ENCODE measurements at regions not wholly inside any gene's neighbourhood (a gene's known extent, or its start where the extent isn't known, plus 50 kb on each side); places are given as distances from the start of the nearest gene placed in this dataset.

DNA sequence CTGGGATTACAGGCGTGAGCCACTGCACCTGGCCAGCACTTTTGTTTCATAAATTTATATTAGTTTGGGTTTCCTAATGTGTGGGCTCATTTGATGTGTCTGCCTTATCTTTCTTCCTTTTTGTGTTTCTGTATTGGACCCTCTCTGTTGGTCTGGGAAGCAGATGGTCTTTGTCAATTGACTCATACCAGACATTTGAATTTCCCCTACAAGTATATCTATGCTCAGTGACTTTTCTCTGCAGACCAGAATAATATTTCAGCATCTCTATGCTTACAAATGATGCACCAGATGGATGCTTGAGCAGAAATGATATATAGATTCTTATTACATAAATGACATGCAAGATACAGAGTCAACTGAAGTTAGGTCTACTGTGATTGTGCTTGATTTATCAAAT, 329.9 kb upstream of the SLCO3A1 start:
- no peak for DNase-seq

DNA sequence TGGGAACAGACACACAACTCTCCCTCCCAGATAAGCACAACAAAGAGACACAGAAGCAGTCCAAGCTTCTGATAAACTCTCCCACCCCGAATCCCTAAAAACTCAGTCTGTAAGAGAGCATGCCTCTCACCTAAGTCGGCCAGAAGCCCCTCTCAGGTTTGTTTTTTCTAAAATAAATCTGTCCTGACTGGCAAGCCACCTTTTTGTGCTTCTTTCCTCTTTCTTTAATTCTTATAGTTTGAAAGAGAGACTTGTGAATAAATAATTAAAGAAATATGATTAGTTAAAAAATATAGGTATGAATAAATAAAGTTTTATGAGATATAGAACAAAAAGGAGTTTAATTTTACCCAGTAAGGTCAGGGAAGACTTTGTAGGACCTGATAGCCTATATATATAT, 329.0 kb upstream of the SLCO3A1 start:
- no peak for DNase-seq

DNA sequence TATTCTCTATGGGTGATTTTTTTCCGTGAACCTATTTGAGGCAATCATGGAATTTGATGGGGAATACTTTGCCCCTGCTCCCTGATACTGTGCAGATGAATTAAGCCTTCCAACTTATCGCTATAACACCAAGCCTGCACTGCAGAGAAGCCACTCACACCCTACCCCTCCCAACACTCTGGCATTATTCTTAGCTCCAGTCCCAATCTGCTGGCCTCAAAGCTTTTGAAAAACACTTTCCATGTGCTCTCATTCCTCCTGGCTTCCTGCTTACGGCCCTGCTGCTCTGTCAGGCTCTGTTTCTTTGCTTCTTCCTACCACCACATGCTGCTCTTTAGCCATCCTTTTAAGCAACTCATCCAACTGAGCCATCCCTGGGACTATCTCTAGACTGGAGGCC, 327.8 kb upstream of the SLCO3A1 start:
- DNase-seq: no peak

DNA sequence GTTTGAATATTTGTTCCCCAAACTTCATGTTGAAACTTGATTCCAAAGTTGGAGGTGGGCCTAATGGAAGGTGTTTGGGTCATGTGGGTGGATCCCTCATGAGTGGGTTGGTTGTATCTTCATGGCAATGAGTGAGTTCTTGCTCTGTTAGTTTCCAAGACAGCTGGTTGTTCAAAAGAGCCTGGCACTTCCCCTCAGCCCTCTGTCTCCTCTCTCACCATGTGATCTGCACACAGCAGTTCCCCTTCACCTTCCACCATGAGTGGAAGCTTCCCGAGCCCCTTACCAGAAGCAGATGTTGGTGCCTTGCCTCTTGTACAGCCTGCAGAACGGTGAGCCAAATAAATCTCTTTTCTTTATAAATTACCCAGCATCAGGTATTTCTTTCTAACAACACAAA, 327.1 kb upstream of the SLCO3A1 start:
- no peak for DNase-seq

DNA sequence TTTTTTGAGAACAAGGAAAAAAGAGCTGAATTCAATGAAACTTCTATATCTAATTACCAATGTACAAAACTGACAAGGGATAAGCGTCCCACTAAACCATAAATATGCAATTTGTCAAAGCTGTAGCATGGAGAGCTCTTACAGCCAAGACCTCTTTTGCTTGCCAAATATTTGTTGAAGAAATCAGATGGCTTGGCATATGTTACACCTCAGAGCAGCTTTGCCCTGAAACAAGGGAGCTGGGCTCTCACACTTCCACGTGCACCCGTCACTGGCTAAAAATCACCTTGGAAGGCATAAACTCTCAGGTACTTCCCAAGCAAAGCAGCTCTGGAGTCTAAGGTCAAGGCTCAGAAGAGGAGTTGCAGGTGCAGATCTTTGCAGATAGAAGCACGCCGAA, 324.7 kb upstream of the SLCO3A1 start:
- no peak for DNase-seq

DNA sequence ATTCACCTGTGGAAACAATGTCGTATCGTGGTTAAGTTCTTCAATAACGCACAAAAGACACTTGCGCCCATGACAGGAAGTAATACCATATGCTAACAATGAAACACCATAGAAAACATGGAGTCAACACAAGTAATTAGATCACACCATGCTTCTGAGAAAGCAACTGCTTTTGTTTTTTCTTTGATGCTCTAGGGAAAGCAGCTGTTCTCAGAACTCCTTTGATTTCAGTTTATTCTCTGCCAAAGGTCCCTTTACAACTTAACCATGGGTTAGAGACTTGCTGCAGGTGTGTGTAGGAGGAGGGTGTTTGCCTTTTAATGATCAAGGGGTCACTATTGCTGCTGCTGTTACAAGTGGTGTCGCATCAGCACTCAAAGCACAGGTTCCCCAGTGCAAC, 324.0 kb upstream of the SLCO3A1 start:
- no peak for DNase-seq

DNA sequence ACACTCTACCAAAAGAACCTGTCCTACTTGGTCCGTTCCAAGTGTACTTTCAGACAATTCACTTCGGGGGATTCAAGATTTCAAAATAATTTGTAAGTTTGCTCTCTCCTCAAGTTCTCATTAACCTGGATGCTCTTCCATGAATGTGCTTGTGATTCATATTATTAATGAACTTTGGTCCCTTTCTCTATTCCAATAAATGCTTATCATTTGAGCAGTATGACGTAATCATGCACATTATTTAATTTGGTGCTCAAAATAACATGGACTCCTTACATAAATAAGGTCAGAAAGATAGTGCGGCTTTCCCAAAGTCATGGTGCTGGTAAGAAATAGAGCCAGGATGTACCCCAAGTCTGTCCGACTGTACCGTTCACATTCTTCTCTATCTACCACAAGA, 323.2 kb upstream of the SLCO3A1 start:
- DNase-seq: no peak

DNA sequence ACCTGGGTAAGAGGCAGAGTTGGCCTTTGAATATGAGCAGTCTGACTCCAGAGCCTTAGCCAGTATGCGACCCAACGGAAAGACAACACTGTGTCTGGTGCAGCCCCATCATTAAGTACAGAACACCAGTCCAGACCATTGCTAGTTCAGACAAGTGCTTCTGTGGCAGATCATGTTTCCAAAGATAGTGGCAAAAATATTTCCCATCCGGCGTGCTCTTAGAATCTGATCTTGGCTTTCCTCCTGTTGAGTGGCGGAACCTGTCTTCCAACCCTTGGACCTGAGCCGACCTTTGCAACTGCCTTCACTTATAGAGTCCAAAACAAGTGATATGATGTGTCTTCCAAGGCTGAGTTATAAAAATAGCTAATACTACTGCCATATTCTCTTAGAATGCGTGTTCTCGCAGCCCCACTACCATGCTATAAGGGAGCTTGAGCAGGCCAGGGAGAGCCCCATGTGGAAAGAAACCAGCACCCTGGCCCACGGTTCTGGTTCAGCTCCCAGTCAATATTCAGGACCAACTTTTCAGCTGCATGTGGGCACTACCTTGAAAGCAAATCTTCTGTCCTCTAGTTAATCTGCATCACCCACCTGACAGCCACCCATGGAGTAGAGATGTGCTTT, 322.4 kb upstream of the SLCO3A1 start:
- no peak for DNase-seq

DNA sequence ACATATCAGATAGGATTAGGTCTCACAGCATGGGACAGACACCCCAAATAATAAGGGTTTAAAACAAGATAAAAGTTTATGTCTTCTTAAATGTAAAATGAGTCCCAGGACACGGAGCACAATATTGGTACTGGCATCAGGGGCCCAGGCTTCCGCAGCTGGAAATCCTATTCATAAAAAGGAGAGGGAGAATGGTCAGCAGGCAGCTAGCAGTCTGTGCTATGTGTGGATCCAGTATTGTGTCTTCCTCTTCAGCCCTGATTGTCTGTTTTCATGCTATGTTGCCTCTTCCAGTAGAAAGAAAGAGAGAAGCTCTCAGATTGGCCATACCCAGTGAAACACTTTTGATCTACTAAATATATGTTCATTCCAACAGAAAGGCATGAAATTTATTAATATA, 319.3 kb upstream of the SLCO3A1 start:
- no peak for DNase-seq

DNA sequence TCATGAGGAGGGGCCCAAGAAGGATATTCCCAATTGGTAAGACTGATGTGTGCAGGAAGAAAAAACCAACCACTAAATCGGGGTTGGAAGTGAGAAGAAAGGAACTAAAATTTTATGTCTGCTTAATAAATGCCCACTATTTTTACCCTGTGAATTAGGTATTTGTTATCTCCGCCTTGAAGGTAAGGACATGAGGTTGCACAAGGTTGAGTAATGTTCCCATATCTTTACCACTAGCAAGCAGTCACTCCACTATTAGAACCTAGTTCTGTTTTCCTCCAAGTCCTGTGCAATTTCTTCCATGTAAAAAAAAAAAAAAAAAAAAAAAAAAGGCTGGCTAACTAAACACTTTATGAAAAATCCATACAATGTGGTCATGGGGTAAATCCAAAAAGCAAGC, 318.5 kb upstream of the SLCO3A1 start:
- no peak for DNase-seq

DNA sequence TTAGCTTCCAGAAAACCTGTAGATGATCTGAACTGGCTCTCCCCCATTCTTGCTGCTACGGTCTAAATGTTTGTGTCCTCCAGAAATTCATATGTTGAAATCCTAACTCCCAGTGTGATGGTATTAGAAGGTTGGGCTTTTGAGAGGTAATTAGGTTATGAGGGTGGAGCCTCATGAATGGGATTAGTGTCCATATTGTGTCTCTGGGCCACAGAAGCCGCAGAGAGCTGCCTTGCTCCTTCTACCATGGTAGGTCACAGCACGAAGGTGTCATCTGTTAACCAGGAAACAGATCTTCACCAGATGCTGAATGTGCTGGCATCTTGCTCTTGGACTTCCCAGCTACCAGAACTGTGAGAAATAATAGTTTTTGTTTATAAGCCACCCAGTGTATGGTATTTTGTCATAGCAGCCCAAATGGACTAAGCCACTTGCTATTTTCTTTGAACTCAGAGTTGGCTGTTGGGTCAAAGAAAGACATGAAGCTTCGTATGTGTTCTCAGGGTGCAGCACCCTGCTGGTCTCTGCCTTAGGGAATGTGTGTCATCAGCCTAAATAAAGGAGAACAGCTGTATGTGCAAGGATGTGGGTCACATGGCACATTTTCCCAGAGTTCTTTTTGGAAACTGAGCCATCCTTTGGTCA, 317.5 kb upstream of the SLCO3A1 start:
- DNase-seq: no peak

DNA sequence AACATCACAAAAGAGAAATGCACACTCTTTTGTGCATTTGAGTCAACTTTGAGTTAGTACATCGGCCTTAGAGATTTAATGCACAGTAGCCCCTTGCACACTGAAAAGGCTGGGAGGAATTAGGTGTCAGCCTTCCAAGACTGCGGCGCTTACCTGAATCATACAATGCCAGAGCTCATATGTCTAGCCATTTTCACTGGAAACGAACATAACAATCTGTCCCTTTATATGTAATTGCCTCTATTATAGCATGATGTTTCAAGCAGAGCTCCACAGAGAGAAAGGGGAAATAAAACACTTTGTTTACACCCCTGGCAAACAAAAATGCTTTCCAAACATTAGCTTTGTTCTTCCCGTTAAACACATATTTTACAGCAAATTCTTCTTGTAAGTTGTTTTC, 315.7 kb upstream of the SLCO3A1 start:
- no peak for DNase-seq

DNA sequence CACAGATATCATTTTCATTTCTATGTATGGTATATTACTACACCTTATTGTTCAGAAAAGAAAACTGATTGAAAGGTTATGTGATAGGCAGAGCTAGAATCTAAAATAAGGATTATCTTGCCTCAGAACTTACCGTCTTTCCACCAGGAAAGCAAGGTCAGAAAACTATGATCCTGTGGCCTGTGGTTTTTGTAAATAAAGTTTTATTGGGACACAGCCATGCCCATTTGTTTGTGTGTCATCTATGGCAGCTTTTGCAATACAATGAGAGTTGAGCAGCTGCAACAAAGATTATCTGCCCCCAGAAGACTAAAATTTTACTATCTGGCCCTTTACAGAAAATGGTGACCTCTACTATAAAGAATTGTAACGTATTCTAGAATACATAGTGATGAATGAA, 314.7 kb upstream of the SLCO3A1 start:
- no peak for DNase-seq

DNA sequence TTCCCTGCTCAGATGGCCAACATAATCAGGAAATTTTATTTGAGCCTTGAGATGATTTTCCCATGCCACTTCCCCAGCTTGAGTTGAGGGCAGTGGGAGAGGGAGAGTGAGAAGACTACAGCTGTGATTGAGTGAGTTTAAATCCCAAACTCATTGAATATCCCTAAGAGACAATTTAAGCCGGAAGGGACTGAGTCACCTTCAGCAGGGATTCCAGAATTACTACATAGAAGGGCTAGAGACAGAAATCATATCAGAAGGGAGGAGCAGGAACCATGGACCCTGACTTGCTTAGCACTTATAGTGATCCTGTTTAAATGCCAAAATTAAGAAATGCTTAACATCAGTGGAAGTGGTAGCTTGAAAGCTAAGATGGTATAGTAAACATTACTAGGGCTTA, 312.2 kb upstream of the SLCO3A1 start:
- DNase-seq: no peak

DNA sequence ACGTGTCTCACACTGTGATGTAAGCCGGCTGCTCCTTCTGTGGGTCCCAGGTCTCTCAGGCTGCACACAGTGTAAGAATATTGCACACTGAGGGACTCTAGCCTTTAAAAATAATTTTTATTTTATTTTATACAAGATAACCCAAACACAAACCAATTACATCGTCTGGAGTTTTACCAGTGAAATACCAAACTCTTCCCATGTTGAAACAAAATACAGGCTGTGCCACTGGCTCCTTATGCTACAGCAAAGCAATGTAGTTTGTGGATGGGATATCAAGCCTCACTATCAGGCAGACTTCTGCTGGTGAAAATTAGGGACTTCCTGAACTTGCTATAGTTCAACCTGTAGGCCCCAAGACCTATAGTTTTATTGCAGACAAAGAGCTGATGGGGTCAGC, 311.3 kb upstream of the SLCO3A1 start:
- DNase-seq: no peak

DNA sequence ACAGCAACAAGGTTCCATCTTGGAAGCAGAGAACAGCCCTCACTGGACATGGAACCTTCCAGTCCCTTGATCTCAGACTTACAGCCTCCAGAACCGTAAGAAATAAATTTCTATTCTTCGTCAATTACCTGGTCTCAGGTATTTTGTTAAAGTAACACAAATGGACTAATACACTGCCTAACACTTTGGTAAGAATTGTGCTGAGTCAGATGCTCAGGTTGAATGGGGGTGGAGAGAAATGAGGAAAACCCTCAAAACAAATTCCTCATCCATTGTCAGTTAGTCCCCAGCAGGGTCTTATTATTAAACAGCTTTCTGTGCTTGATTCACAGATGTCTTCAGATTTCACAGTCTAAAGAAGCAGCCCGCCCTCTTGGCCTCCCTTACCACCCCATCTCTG, 306.2 kb upstream of the SLCO3A1 start:
- DNase-seq: no peak

DNA sequence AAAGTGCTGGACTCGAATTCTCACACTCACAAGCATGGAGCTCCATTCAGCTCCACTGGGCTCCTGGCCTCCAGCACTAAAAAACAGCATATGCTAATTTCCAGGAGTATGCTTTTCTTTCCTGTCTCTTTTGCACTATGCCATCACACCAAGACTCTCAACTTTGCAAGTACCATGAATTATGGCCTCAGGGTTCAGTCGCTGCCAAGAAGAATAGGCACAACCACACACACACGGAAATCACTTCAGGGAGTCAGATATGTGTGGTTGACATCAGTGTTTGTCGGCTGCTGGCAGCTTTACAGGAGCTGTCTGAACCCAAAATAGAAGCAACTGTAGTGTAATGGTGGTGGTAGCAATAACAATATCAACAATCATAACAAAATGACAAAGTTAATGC, 305.0 kb upstream of the SLCO3A1 start:
- DNase-seq: no peak

DNA sequence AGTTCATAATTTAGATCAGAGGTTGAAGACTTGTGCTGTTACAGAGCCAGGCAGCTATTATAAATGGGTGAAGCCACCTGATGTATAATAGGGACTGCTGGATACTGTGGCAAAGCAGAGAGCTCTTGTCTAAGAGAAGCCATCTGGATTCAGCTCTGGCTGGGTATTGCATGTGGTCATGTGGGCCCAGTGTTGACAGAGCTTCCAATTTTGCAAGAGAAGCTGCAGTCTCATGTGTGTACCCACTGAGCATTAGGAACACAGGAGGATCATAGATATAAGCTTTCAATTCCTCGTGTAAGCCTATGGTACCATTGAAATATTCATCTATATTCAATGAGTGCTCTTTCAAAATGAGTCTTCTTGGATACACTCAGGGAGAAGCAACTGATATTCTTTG, 303.9 kb upstream of the SLCO3A1 start:
- no peak for DNase-seq

DNA sequence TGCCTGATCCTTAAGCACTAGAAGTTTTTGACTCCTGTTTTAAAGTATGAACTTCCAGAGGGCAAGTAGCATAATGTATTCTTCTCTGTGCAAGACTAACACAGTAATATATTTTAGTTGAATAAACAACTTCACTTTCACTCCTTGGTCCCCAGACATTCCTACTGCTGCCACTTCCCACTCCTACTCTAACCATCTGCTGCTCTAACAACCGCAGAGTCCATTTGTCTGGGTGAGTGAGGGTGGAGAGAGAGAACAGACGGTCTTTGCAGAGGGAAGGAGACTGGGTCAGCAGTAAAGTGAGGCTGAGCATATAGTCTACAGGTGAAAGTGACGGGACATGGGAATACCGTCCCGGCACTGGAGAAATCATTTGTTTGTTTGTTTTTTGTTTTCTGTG, 301.0 kb upstream of the SLCO3A1 start:
- DNase-seq: no peak

DNA sequence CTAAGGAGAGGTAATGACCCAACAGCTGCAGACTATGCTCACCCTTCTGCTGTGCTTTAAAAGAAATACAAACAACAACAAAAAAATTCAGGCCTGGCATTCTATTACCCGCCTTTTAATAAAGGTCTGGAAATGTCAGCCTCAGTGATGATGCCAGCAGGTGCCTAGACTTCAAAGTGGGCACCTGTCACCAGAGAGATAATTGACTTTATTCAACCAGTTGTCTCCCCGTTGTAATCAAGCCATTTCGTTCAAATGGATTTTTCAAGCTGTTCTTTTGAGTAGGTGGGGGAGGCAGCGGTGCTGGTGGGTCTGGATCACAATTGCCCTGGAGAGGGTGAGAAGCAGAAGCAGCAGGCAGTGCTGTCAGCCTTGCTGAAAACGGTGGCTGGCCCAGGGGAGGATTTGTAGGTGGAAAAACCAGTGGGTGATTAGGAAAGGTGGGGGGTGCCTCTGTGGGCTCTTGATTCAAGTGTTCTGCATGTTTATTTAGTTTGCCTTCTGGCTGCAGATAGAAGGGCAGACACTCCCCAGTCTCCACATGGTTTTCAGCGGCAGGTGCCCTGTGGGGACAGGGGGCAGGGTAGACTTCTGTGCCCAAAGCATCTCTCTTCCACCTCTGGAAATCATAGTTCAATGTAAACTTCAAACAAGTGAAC, 300.2 kb upstream of the SLCO3A1 start:
- no peak for DNase-seq

DNA sequence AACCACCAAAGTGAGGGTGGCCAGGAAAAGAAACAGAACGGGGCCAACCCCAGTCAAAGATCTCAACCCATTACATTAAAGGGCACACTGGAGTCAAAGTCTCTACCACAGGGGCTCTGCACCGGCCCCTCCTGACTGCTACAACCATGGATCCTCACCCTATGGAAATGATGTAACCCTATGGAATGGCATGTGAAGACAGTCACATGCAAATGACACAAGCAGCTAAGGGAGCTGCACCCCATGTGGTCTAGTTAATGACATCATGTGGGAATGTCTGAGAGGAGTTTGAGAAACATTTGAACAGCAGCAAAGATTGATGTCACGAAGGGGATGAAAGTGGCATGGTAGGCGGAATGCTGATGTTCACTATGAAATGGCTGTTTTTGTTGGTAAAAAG, 298.2 kb upstream of the SLCO3A1 start:
- no peak for DNase-seq

DNA sequence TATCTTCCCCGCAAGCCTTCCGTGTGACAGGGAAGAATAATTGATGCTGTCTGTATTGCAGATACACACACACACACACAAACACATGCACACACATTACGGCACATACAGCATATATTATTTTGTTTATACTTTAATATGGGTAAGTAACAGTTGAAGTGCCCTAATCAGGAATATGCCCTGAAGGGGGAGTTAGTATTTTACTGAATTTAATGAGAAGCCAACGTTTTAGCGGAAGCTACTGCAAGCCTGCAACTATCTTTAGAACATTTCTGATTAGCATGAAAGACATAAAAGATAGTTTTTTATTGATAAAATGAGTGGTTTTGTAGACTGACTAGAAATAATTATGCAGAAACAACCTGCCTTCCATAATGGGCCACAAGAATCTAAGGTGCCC, 296.6 kb upstream of the SLCO3A1 start:
- no peak for DNase-seq

DNA sequence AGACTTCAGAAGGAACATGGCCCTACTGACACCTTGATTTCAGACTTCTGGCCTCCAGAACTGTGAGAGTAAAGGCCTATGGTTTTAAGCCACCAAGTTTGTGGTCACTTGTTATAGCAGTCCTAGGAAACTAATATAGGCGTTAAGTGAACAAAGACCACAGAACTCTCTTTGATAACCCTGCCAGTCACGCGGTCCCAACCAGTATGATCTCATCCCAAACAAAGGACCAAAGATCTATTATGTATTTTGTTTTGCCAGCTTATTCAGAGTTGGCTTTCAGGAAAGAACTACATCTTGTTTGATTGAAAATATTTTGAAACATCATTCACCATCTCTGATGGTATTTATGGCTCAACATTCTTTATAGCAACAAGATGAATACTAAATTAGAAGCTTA, 294.4 kb upstream of the SLCO3A1 start:
- DNase-seq: no peak

DNA sequence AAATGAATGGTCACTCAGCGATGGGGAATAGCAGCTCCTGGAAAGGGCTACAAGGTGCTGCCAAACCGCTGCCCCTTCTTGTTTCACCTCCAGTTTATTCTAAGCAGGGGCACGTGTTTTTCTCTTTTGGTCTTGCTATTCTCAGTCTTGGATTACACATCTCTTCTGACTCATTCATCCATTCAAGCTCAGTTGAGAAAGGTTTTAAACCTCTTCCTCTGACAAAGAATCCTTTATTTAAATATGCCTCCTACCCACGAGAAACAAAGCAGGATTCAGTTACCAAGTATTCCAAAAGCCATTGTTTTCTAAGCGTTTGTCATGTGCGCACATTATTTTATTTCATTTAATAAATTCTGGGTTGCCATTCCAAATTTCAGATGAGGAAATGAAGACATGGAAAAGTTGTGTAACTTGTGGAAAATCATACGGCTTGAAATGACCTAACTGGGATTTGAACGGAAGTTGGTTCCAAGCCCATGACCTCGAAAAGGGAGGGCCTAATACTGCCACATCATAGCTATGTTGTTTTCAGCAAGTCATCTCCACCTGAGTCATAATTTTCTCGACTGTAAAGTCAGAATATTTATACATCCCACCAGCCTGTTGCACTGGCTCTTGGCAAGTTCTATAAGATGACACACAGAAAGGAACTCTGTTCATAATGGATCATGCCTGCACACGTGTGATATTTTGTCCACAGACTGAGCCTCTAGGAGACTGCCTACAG, 292.0 kb upstream of the SLCO3A1 start:
- DNase-seq: no peak

Measured in stimulated activated CD8-positive, alpha-beta memory T cell treated with anti-CD3 and anti-CD28 coated beads, Interleukin-4, amount 100 ng/mL, for 48 hours (primary cell).